T-helper 2 cell treated with Interferon-gamma antibody and Interleukin-4, amounts not matched to agents 5 μg/mL and 100 μg/mL, for 36 hours (primary cell): ENCODE measurements at regions not wholly inside any gene's neighbourhood (a gene's known extent, or its start where the extent isn't known, plus 50 kb on each side); places are given as distances from the start of the nearest gene placed in this dataset.

Experiments
- DNase-seq: peaks from one replicate; pipeline ENCODE4 v3.0.0; 2021; ENCODE audit warnings: low spot score
- H3K27ac Mint-ChIP-seq: one replicate; pipeline ENCODE4 v1.8.0; 2021; ENCODE audit warnings: mild to moderate bottlenecking, mixed read lengths
- H3K27me3 Mint-ChIP-seq: one replicate; pipeline ENCODE4 v1.8.0; 2021; ENCODE audit warnings: low read depth, mixed read lengths
- H3K36me3 Mint-ChIP-seq: one replicate; pipeline ENCODE4 v1.8.0; 2021; ENCODE audit warnings: low read depth, mixed read lengths
- H3K4me1 Mint-ChIP-seq: one replicate; pipeline ENCODE4 v1.8.0; 2021; ENCODE audit warnings: low read depth, mixed read lengths
- H3K4me3 Mint-ChIP-seq: one replicate; pipeline ENCODE4 v1.8.0; 2022; ENCODE audit warnings: mild to moderate bottlenecking, moderate library complexity, mixed read lengths
- H3K9me3 Mint-ChIP-seq: one replicate; pipeline ENCODE4 v1.8.0; 2021; ENCODE audit warnings: mixed read lengths

DNA sequence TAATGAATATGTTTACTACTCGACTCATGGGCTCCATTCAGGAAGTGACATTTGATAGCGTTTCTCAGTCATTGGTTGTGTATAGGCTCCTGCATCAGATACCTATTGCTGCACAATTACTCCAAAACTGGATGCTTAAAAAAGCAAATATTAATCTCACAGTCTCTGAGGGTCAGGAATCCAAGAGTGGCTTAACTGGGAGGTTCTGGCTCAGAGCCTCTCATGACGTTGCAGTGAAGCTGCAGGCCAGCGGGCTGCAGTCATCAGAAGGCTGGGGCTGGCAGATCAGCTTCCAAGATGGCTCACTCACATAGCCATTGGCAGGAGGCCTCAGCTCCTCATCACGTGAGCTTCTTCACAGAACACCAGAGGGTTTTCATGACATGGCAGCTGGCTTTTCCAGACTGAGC lies 525.1 kb upstream of the NBEA start:
- no peaks in the 10 kb centered on the region for H3K27me3 Mint-ChIP-seq
- DNase-seq = no peak
- H3K27ac Mint-ChIP-seq = no peak overlapping the region
- H3K36me3 Mint-ChIP-seq = no peaks in the 10 kb centered on the region
- peaks cover 13% of the 10 kb centered on the region for H3K9me3 Mint-ChIP-seq
- H3K4me3 Mint-ChIP-seq = no peak overlapping the region
- no peaks in the 10 kb centered on the region for H3K4me1 Mint-ChIP-seq

DNA sequence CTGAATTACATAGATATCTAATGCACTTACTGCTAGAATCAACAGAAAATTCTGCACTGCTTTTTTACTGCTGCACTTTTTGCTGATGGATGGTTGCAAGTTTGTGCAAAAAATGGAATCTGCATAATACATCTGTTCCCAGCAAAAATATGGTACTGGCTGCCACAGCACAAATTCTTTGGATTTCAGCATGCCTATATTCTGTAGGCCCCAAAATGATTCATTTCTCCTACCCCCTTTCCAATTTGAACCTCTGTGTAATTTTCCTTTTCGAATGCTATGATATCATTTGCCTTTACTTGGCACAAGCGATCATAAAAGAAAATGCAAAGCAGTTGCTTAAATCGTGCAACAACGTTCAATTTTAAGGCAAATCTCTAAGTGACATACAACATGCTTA lies 524.2 kb upstream of the NBEA start:
- no peak for DNase-seq
- no peak overlapping the region for H3K4me3 Mint-ChIP-seq
- no peak overlapping the region for H3K27ac Mint-ChIP-seq
- no peaks in the 10 kb centered on the region for H3K4me1 Mint-ChIP-seq
- H3K27me3 Mint-ChIP-seq = no peaks in the 10 kb centered on the region
- no peaks in the 10 kb centered on the region for H3K36me3 Mint-ChIP-seq
- H3K9me3 Mint-ChIP-seq = peaks cover 13% of the 10 kb centered on the region

DNA sequence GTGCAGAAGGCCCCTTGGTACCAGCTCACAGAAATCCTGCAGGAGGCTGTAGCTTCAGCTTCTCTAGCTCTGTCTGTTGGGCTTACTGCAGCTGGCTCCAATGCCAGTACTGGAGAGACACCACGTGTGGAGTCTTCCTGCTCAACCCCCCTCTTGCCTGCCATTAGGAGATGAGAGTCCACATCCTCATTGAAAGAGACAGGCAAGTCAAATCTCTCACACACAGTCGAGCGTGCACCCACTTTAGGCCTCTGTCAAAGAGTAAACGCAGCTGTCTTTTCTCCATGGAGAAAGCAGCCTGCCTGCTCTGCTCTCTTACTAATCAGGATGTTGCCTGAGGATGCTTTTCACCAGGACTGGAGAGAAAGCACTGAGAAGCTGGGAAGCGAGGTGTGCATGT lies 523.0 kb upstream of the NBEA start:
- DNase-seq = no peak
- H3K27ac Mint-ChIP-seq = no peak overlapping the region
- H3K4me3 Mint-ChIP-seq = no peak overlapping the region
- no peaks in the 10 kb centered on the region for H3K36me3 Mint-ChIP-seq
- no peaks in the 10 kb centered on the region for H3K27me3 Mint-ChIP-seq
- H3K4me1 Mint-ChIP-seq = no peaks in the 10 kb centered on the region
- peaks cover 12% of the 10 kb centered on the region for H3K9me3 Mint-ChIP-seq

DNA sequence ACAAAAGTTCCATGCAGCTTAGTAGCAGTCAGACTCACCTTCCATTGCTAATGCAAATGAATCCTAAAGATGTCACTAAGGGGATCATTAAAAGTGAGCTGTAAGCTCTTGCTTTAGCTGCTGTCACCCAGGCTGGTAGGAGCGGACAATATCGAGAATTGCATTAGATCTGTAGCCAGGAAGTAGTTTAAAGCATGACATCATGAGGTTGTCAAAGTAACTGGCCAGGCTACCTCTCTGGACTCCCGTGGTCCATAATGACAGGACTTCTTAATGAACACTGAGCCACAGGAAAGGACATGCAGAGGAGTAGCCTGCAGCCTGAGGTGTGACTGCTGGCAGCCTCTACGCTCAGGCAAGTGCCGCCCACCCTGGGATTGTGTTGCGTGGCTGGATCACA lies 522.3 kb upstream of the NBEA start:
- no peak overlapping the region for H3K27ac Mint-ChIP-seq
- H3K4me3 Mint-ChIP-seq = no peak overlapping the region
- no peaks in the 10 kb centered on the region for H3K27me3 Mint-ChIP-seq
- peaks cover 9% of the 10 kb centered on the region for H3K9me3 Mint-ChIP-seq
- H3K4me1 Mint-ChIP-seq = no peaks in the 10 kb centered on the region
- DNase-seq = no peak
- H3K36me3 Mint-ChIP-seq = no peaks in the 10 kb centered on the region

DNA sequence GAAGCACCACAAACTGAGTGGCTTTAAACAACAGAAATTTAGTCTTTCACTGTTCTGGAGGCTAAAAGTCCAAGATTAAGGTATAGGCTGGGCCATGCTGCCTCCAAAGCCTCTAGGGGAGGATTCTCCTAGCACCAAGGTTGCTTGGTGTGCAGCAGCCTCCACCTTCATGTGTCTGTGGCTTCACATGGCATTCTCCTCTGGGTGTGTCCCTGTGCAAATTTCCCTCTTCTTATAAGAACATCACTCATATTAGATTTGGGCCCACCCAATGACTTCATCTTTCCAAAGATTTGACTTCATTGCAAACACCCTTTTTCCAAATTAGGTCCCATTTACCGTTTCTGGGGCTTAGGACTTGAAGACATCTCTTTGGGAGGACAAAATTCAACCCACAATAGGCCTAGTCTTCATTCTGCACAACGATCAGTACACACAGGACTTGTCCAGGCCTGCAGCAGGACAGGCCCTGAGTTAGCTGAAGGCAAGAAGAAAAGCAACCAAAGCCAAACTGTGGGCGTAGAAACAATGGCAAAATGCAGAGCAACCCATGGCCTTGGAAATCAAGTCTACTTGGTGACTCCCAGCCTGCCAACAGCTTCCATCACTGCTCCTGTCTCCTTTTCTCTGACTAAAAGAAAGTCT lies 521.2 kb upstream of the NBEA start:
- no peak overlapping the region for H3K27ac Mint-ChIP-seq
- DNase-seq = no peak
- no peaks in the 10 kb centered on the region for H3K4me1 Mint-ChIP-seq
- no peak overlapping the region for H3K4me3 Mint-ChIP-seq
- H3K36me3 Mint-ChIP-seq = no peaks in the 10 kb centered on the region
- no peaks in the 10 kb centered on the region for H3K27me3 Mint-ChIP-seq
- H3K9me3 Mint-ChIP-seq = peaks cover 9% of the 10 kb centered on the region

DNA sequence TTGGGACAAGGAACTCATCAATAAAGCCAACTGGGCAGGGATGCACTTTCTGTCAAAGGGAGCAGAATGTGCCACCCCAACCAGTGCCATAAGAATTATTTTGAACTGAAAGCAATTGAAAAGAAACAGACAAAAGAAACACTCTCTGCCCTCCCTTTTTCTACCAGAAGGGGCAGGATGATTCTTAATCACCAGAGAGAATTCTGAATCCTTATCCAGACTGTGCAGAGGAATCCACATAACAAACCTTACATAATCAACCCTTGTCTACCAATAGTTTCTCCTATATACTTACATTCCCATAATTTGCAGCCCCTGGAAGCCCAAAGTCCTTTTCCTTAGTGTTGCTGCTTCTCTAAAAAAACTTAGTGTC lies 520.7 kb upstream of the NBEA start:
- Mint-ChIP-seq H3K4me1 (no peaks in the 10 kb centered on the region), H3K36me3 (no peaks in the 10 kb centered on the region), H3K4me3 (no peak overlapping the region), H3K9me3 (peaks cover 9% of the 10 kb centered on the region), H3K27ac (no peak overlapping the region), H3K27me3 (no peaks in the 10 kb centered on the region)
- no peak for DNase-seq

DNA sequence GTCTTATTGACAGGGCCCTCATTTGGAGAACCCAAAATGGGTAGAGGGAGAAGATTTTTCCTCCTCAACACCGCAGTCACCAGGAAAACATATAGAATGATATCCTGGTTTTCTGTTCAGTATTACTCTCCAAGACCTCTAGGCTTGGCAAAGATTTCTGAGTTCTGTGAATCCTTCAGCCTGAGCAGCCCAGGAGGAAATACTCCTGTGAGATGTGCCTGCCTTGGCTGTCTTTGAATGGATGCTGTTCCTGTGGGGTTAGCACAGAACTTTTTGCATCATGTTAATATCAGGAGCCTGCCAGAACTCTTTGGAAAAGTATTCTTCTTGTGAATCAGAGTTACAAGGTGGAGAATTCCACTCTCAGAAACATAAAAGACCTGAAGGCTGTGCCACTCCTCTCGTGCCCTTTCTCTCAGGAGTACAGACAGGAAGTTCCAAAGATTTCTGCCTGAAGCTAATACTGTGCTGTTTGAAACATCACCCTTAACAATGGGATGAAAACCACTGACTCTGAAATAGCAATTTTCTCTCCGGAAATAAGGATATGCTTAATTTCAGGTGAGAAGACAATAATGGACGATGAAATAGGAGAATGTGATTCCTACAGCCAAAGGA lies 520.1 kb upstream of the NBEA start:
- H3K4me3 Mint-ChIP-seq = no peak overlapping the region
- H3K36me3 Mint-ChIP-seq = no peaks in the 10 kb centered on the region
- H3K27me3 Mint-ChIP-seq = no peaks in the 10 kb centered on the region
- H3K9me3 Mint-ChIP-seq = peaks cover 9% of the 10 kb centered on the region
- H3K4me1 Mint-ChIP-seq = no peaks in the 10 kb centered on the region
- no peak overlapping the region for H3K27ac Mint-ChIP-seq
- DNase-seq = no peak

DNA sequence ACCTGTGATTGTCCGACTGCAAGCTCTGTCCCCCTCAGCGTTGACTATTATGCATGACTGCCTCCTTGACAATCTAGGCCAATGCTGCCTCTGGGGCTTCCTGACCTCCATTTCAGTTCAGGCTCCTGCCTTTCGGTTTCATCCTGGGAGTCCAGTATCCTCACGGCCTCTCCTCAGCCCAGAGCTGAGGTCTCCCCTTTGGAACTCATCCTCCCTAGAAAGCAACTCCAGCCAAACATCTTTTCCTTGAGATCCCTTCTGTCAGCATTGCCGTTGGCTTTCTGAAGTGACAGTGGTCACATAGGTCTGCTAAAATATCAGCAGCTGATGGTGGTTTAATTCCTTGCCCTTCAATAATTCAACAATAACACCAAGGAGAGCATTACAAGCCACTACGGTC lies 519.1 kb upstream of the NBEA start:
- Mint-ChIP-seq H3K9me3 (peaks cover 9% of the 10 kb centered on the region), H3K36me3 (no peaks in the 10 kb centered on the region), H3K4me1 (no peaks in the 10 kb centered on the region), H3K27me3 (no peaks in the 10 kb centered on the region), H3K4me3 (no peak overlapping the region), H3K27ac (no peak overlapping the region)
- DNase-seq = no peak

DNA sequence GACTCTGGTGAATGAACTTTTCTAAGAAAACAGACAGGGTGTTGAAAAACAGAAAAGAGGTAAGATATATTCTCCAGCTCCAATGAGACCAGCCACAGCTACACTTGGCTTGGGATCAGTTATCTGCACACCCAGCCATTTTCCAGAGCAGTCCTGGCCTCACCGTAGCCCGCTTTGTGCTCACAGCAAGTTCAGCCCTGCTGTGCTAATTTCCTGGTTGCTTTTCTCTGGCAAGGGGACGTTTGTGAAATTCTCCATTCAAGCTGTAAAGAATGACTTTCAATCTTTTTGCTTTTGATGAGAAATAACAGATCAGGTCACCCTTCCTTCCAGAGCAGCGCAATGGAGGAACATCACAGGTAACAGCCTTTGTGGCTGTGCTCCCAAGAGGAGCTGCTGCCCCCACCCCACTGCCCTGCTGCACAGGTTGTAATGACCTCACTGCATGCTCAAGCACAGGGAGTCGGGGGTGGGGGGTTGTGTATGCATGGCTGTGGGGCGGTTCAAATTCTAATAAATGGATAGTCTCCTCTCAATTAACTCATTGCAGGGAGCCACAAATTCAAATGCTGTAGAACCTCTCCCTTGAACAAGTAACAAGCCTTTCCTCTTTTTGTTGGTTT lies 516.6 kb upstream of the NBEA start:
- Mint-ChIP-seq H3K36me3 (no peaks in the 10 kb centered on the region), H3K27me3 (no peaks in the 10 kb centered on the region), H3K4me1 (no peaks in the 10 kb centered on the region), H3K27ac (no peak overlapping the region), H3K9me3 (peaks cover 12% of the 10 kb centered on the region), H3K4me3 (no peak overlapping the region)
- DNase-seq = no peak

DNA sequence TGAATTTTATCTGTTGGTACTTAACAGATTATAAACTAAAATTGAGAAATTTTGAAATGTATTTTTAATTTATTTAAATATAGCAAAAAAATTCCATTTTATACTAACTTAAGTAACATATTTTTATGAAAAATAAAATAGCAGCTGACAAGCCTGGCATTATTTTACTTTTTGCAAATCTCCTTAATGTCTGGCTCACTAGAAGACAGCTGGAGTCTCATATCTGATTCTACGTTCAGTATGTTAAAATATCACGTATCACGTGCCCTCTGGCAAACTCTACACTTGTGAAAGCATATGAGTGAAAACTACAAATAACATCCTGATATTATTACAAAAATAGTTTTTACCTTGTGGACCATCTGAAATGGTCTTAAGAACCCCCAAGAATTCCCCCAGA lies 513.2 kb upstream of the NBEA start:
- Mint-ChIP-seq H3K9me3 (peaks cover 10% of the 10 kb centered on the region), H3K4me3 (no peak overlapping the region), H3K4me1 (no peaks in the 10 kb centered on the region), H3K27me3 (no peaks in the 10 kb centered on the region), H3K36me3 (no peaks in the 10 kb centered on the region), H3K27ac (no peak overlapping the region)
- no peak for DNase-seq

DNA sequence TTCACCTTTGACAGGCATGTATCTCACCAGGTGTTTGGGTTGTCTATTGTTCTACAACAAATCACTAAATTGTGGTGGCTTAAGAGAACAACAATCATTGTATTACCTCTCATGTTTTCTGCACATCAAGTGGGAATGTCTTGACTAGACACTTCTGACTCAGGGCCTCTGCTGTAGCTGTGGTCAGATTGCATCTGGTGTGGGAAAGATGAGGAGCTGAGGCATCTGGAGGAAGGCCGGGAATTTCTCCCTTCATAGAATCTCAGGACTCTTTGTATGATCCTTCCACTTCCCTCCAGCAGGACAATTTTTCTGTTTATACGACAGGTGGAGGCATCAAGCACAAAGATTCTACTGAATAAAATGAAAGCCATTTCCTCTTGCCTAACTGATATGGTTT lies 511.8 kb upstream of the NBEA start:
- Mint-ChIP-seq H3K27ac (no peak overlapping the region), H3K4me1 (no peaks in the 10 kb centered on the region), H3K27me3 (no peaks in the 10 kb centered on the region), H3K9me3 (peaks cover 8% of the 10 kb centered on the region), H3K4me3 (no peak overlapping the region), H3K36me3 (no peaks in the 10 kb centered on the region)
- no peak for DNase-seq

DNA sequence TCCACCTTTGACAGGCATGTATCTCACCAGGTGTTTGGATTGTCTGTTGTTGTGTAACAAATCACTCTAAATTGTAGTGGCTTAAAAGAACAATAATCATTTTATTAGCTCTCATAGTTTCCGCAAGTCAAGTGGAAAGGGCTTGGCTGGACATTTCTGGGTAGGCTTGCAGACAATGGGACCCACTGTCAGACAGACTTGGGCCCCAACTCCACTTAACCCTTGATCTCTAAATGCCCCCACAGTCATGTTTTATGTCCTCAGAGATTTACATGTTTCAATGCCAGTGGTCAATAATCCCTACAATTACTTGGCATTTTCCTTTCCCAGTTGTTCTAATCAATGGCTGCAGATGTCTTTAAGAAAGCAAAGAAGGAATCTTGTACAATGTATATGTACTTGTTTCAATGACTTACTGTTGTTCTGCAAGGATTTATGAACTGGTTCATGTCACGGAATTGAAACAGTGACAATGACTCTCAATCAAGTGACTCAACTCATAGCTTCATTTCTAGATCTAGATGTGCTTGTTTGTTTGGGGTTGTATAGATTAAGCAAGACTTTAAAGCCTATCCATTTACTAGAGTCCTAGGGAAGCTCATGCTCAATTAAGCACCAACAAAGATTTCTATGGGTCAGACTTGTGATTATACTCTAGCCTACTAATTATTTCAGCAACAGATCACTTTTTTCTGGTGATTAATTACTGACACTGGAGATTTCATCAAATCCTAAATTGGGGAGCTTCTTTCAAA lies 510.1 kb upstream of the NBEA start:
- no peak for DNase-seq
- Mint-ChIP-seq H3K4me1 (no peaks in the 10 kb centered on the region), H3K4me3 (no peak overlapping the region), H3K27me3 (no peaks in the 10 kb centered on the region), H3K27ac (no peak overlapping the region), H3K36me3 (no peaks in the 10 kb centered on the region), H3K9me3 (peaks cover 8% of the 10 kb centered on the region)

DNA sequence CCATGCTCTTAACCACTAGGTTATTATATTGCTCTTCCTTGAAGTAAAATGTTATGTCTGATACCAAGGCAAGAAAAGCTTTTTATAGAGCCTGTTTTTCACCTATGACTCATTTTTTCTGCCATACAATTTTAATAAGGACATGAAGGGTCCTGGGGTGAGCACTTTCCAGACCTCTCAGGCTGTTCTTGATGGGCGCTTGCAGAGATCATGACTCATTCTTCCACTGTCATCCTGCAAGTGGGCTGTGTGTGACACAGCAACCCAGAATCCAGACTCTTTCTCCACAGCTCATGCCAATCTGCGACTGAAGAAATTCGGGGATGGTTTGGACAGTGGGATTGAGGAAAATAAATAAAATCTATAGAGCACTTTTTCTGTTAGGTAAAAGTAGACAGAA lies 506.7 kb upstream of the NBEA start:
- Mint-ChIP-seq H3K27me3 (no peaks in the 10 kb centered on the region), H3K4me3 (no peak overlapping the region), H3K4me1 (no peaks in the 10 kb centered on the region), H3K27ac (no peak overlapping the region), H3K9me3 (peaks cover 5% of the 10 kb centered on the region), H3K36me3 (no peaks in the 10 kb centered on the region)
- no peak for DNase-seq

DNA sequence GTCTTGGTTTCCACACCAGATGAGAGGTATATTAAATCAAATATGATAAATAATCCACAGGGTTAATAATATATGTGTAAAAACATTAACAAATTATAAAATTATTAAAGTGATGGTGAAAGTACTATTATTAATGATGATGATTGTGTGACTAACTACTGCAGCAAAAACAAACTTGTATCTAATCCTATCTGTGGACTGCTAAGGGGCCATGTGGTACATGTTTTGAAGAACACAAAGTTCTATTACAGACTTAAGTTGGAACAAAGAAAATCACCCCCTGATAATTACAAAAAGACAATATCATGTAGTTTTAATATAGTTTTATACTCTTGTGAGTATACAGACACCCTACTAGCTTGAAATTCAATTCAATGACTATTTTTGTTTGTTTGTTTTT lies 504.2 kb upstream of the NBEA start:
- no peak overlapping the region for H3K27ac Mint-ChIP-seq
- DNase-seq = no peak
- H3K9me3 Mint-ChIP-seq = no peaks in the 10 kb centered on the region
- no peaks in the 10 kb centered on the region for H3K4me1 Mint-ChIP-seq
- no peaks in the 10 kb centered on the region for H3K27me3 Mint-ChIP-seq
- H3K36me3 Mint-ChIP-seq = no peaks in the 10 kb centered on the region
- H3K4me3 Mint-ChIP-seq = no peak overlapping the region
